Adrenal gland (tissue), 5 donors: ENCODE measurements at regions not wholly inside any gene's neighbourhood (a gene's known extent, or its start where the extent isn't known, plus 50 kb on each side); places are given as distances from the start of the nearest gene placed in this dataset.

Experiments used
- CTCF ChIP-seq, 6 experiments: fragments of 450-650 bp in 4 of 6; fragments of 200-600 bp in 2 of 6; sonication (generic) in 1 of 6; IDR thresholded peaks; 1 replicate in 5 of 6; 2 replicates in 1 of 6; pipeline versions ENCODE4 v1.5.1 to v1.8.0; 2016 to 2021; ENCODE audit warnings: antibody characterized with exemption in 6 of 6, mild to moderate bottlenecking in 2 of 6, moderate library complexity in 1 of 6
- POLR2A ChIP-seq, 2 donors: fragments of 450-650 bp; IDR thresholded peaks; one replicate each; pipeline ENCODE4 v1.6.1; 2017; ENCODE audit warnings: antibody characterized with exemption in 2 of 2, mild to moderate bottlenecking in 2 of 2, moderate library complexity in 1 of 2
- donor health status: DM: no; HTN: no; CAD: no.

- TF ChIP-seq CTCF (IDR thresholded peaks at IDR 0.05) = no peak
- TF ChIP-seq POLR2A (IDR thresholded peaks at IDR 0.05) = no peak
Observed at GRCh38 chr4:15171725-15172124, 169.4 kb downstream of the CPEB2 start.
